KMS-11 (cell line): ENCODE measurements at regions not wholly inside any gene's neighbourhood (a gene's known extent, or its start where the extent isn't known, plus 50 kb on each side); places are given as distances from the start of the nearest gene placed in this dataset.

Experiments
- H2AFZ ChIP-seq: fragments of 200-600 bp; sonication (generic); 2 replicates; pipeline ENCODE4 v1.6.1; 2016; ENCODE audit warnings: antibody characterized with exemption, mixed run types, low read depth
- H3K27ac ChIP-seq: fragments of 200-600 bp; sonication (generic); 2 replicates; pipeline ENCODE4 v1.6.1; 2016; ENCODE audit warnings: mild to moderate bottlenecking, mixed run types
- H3K27me3 ChIP-seq: fragments of 200-600 bp; sonication (generic); 2 replicates; pipeline ENCODE4 v1.6.1; 2017; ENCODE audit warnings: mild to moderate bottlenecking, low read depth, mixed run types, moderate library complexity; ENCODE audit not compliant: insufficient read depth
- H3K36me3 ChIP-seq: fragments of 200-600 bp; sonication (generic); 2 replicates; pipeline ENCODE4 v1.6.1; 2017; ENCODE audit warnings: mild to moderate bottlenecking, mixed run types; ENCODE audit not compliant: insufficient read depth
- H3K4me1 ChIP-seq: fragments of 200-600 bp; sonication (generic); 2 replicates; pipeline ENCODE4 v1.6.1; 2016; ENCODE audit warnings: mild to moderate bottlenecking, low read depth, mixed run types; ENCODE audit not compliant: poor library complexity, severe bottlenecking
- H3K4me2 ChIP-seq: fragments of 200-600 bp; sonication (generic); 2 replicates; pipeline ENCODE4 v1.7.0; 2016; ENCODE audit warnings: mild to moderate bottlenecking, mixed run types
- H3K4me3 ChIP-seq: fragments of 200-600 bp; sonication (generic); IDR thresholded peaks from 2 replicates; pipeline ENCODE4 v1.6.1; 2017; ENCODE audit warnings: low read depth, low read length, mixed read lengths; ENCODE audit not compliant: insufficient read depth
- H3K79me2 ChIP-seq: fragments of 200-600 bp; sonication (generic); 2 replicates; pipeline ENCODE4 v1.6.1; 2016; ENCODE audit warnings: low read depth, mixed run types; ENCODE audit not compliant: insufficient read depth
- H3K9ac ChIP-seq: fragments of 200-600 bp; sonication (generic); 2 replicates; pipeline ENCODE4 v1.6.1; 2016; ENCODE audit warnings: mild to moderate bottlenecking, mixed run types
- H4K20me1 ChIP-seq: fragments of 200-600 bp; sonication (generic); 2 replicates; pipeline ENCODE4 v1.6.1; 2016; ENCODE audit warnings: mild to moderate bottlenecking, mixed run types; ENCODE audit not compliant: insufficient read depth
- CTCF ChIP-seq: fragments of 200-600 bp; sonication (generic); conservative IDR thresholded peaks from 2 replicates; pipeline ENCODE4 v1.6.1; 2017; ENCODE audit warnings: low read depth, mild to moderate bottlenecking, antibody characterized with exemption, low read length, moderate library complexity, mixed read lengths

GRCh38 chr4:13950491-13950890 is 323.0 kb upstream of the BOD1L1 start:
- no peaks in the 10 kb centered on the region for H3K4me1 ChIP-seq
- no peak overlapping the region for H3K9ac ChIP-seq
- TF ChIP-seq CTCF: no peak
- no peaks in the 10 kb centered on the region for H3K79me2 ChIP-seq
- H3K27me3 ChIP-seq: no peaks in the 10 kb centered on the region
- H2AFZ ChIP-seq: no peak overlapping the region
- H3K4me2 ChIP-seq: no peak overlapping the region
- no peaks in the 10 kb centered on the region for H3K36me3 ChIP-seq
- H3K4me3 ChIP-seq: no peak overlapping the region
- no peak overlapping the region for H3K27ac ChIP-seq
- no peaks in the 10 kb centered on the region for H4K20me1 ChIP-seq

GRCh38 chr4:13953083-13953482 is 325.6 kb upstream of the BOD1L1 start:
- H3K4me1 ChIP-seq: no peaks in the 10 kb centered on the region
- no peak overlapping the region for H3K9ac ChIP-seq
- no peak overlapping the region for H3K27ac ChIP-seq

GRCh38 chr4:13955551-13955950 is 328.0 kb upstream of the BOD1L1 start:
- Histone ChIP-seq H2AFZ (no peak overlapping the region), H3K27me3 (no peaks in the 10 kb centered on the region), H3K4me1 (no peaks in the 10 kb centered on the region), H3K4me2 (no peak overlapping the region), H3K79me2 (no peaks in the 10 kb centered on the region), H3K4me3 (no peak overlapping the region), H4K20me1 (no peaks in the 10 kb centered on the region), H3K27ac (no peak overlapping the region), H3K36me3 (no peaks in the 10 kb centered on the region), H3K9ac (no peak overlapping the region)
- no peak for TF ChIP-seq CTCF

More at GRCh38 chr4:13953083-13953482, 325.6 kb upstream of the BOD1L1 start:
- Histone ChIP-seq H2AFZ (no peak overlapping the region), H3K36me3 (no peaks in the 10 kb centered on the region), H3K4me3 (no peak overlapping the region), H4K20me1 (no peaks in the 10 kb centered on the region), H3K4me2 (no peak overlapping the region), H3K27me3 (no peaks in the 10 kb centered on the region), H3K79me2 (no peaks in the 10 kb centered on the region)
- no peak for TF ChIP-seq CTCF

GRCh38 chr4:13956947-13957346 is 329.4 kb upstream of the BOD1L1 start:
- H3K36me3 ChIP-seq: no peaks in the 10 kb centered on the region
- H3K4me2 ChIP-seq: no peak overlapping the region
- H3K79me2 ChIP-seq: no peaks in the 10 kb centered on the region
- no peak overlapping the region for H2AFZ ChIP-seq
- H3K4me3 ChIP-seq: no peak overlapping the region
- TF ChIP-seq CTCF: no peak
- H4K20me1 ChIP-seq: no peaks in the 10 kb centered on the region
- no peaks in the 10 kb centered on the region for H3K4me1 ChIP-seq
- no peaks in the 10 kb centered on the region for H3K27me3 ChIP-seq
- H3K9ac ChIP-seq: no peak overlapping the region
- H3K27ac ChIP-seq: no peak overlapping the region

GRCh38 chr4:13957871-13958270 is 330.3 kb upstream of the BOD1L1 start:
- Histone ChIP-seq H4K20me1 (no peaks in the 10 kb centered on the region), H3K36me3 (no peaks in the 10 kb centered on the region), H3K4me2 (no peak overlapping the region), H3K4me1 (no peaks in the 10 kb centered on the region), H2AFZ (no peak overlapping the region), H3K79me2 (no peaks in the 10 kb centered on the region), H3K9ac (no peak overlapping the region), H3K27ac (no peak overlapping the region), H3K27me3 (no peaks in the 10 kb centered on the region), H3K4me3 (no peak overlapping the region)
- no peak for TF ChIP-seq CTCF
